HG03103 (cell line): ENCODE measurements at regions not wholly inside any gene's neighbourhood (a gene's known extent, or its start where the extent isn't known, plus 50 kb on each side); places are given as distances from the start of the nearest gene placed in this dataset.

Source experiments
- ATAC-seq: cut with Tn5 transposase; IDR thresholded peaks from one replicate; pipeline ENCODE4 v1.9.1; 2021; ENCODE audit warnings: low read depth; ENCODE audit not compliant: unreplicated experiment

GRCh38 chr10:121158988-121159579 lies 307.9 kb downstream of the WDR11 start:
- ATAC-seq, result no peak

DNA sequence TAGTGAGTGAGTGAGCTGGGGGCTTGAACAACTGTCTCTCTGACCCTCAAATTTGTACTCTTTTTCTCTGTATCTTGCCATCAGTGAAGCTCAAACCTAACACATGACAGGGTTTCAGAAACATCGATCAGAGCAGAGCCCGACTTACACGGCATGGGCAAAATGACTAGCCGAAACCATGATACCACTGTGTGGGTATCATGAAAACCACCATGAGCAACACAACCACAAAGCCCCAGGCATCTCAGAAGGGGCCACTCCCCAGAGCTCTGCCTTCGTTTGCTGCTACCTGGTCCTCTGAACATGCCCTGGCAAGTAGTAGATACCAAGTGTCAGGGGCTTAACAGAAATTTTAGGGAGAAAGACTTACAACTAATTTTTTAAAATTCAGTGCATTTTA lies 308.5 kb downstream of the WDR11 start:
- ATAC-seq, result no peak

- no peak for ATAC-seq
Measured at GRCh38 chr10:121165276-121165675, 314.1 kb downstream of the WDR11 start.

GRCh38 chr10:121167534-121168243 lies 316.5 kb downstream of the WDR11 start:
- no peak for ATAC-seq

DNA sequence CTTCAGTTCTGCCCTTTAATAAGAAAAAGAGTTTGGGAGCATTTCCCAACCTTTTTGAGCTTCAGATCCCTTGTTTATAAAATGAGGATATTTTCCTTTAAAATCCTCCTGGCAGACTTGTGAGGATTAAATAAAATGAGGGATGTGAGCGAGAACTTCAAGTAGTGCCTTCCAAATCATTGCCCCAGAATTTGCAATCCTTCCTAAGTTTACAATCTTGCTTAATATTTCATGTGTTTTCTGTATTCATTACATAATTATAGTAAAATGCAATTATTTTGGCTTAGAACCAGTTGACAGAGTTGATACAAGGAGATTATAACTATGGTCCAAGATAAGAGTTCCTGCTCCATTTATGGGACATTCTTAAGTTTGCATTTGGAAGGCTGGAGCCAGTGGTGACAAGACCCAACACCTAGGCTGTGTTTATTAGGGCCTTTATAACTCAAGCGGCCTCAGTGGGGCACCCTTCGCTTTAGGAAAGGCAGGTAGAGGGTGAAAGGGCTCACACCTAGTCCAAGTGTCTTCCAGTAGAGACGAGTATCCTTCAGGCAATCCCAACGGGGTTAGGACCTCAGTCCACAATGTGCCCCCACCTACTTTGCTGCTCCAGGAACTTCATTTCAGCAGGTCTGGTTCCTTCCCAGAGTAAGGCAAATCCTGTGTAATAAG lies 317.5 kb downstream of the WDR11 start:
- no peak for ATAC-seq

DNA sequence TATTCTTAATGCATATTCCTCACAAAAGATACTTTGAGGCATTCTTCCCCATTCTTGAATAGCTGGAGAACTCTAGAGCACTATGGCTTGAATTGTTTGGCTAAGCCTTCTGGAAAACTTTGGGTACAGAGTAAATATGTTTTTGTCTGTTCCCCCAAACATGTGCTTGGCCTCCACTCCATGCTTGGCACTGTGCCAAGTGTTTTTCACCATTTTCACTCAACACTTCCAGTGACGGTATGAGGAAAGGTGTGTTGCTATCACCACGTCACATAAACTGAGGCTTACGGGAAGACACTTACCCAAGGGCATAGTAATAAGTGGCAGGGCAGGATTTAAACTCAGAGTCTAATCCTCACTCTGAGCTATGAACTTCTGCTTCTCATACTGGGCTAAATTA lies 318.2 kb downstream of the WDR11 start:
- ATAC-seq, result no peak

- ATAC-seq, result no peak
Measured at GRCh38 chr10:121171825-121172787, 320.9 kb downstream of the WDR11 start.

DNA sequence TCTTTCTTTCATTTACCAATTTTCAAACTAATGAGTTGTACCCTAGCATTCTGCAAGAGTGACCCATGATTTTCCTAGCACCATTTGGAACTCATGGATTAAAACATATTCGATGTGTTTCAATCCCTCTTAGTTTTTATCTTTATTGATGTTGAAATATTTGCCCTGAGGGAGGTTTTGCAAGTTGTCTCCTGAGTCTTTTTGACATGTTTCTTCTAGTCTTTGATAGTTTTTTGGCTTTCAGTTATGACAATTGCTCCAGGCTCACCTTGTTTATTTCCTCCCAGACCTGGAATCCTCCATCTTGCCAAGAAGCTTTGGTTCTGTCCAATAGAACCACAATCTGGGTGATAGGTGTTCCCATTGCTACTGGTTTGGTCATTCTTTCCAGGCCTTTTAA lies 327.8 kb downstream of the WDR11 start:
- no peak for ATAC-seq

- no peak for ATAC-seq
Measured at GRCh38 chr10:121182219-121182618, 331.1 kb downstream of the WDR11 start.

DNA sequence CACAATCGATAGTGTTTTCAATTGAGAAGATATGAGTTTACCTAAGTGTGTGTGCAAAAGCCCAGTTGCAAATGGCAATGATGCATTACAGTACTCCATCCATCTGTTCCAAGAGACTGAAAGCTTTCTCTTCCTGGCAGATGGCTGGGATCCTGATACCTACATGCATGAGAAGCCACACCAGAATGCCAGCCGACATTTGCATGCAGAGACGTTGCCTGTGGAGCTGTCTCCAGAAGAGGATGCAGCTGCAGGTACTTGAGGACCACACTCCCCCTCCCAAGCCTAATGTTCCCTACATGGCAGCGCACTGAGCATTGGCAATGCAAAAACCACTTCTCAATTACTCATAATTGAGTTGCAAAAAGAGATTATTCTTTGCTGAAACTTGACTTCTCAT lies 332.1 kb downstream of the WDR11 start:
- no peak for ATAC-seq

DNA sequence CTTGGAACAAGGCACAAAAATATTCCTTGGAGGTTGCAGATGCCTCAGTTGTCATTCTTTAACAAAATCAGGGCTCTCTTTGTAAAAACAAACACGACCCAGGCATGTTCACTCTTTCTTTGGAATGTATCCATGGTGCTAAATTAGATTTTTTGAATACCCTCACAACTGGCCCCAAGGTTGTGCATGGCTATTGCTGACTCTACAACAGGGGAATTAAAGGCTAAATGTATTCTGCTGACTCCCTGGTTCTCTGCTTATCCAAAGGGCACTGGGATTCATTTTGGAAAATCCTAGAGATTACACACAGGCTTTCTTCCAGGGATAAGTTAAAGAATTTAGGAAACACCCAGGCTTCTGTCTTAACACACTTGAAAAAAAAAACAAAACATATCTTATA lies 332.5 kb downstream of the WDR11 start:
- no peak for ATAC-seq

DNA sequence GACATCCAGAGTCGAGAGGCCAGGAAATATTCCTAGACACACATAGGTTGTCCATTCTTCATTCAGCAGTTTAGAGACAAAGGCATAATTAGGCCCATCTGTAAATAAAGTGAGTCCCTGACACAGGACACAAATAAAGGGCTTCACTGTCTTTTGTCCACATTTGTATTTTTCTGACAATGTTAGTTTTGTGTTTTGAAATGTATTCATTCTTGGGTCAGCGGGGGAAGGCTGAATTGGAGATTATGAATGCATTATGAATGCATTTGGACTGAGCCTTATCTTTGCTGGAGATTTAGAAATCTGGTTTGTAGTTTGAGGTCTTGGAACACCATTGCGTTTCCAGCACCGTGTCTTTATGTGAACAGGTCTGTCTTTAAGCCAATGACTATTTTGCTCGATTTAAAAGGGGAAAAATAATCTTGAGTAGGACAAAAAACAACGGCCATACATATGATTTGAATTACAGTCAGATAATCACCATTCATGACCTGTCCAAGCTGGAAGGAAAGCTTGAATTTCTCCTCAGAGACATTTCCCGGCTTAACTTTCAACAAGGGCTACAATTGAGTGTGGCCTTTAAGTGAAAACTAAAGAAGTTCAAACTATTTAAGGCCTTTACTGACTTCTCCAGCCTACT lies 334.8 kb downstream of the WDR11 start:
- no peak for ATAC-seq

DNA sequence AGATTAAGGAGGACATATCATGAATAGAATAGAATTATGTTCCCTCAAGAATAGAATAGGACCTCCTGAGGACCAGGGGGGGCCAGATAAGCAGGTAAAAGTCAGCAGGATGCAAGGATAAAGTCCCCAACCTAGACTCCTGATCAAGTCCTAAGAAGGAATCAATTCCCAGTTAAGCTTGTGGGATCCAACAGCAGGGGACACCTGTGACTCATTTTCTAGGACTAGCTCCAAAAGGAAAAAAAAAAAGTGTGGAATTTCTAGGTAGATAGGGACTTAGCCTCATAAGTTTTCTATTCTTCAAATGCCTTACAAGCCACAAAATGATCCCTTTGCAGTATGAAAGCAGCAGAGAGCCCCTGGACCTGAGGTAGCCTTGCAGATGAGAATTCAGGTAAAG lies 336.2 kb downstream of the WDR11 start:
- no peak for ATAC-seq

GRCh38 chr10:121188005-121188404 lies 336.8 kb downstream of the WDR11 start:
- no peak for ATAC-seq

DNA sequence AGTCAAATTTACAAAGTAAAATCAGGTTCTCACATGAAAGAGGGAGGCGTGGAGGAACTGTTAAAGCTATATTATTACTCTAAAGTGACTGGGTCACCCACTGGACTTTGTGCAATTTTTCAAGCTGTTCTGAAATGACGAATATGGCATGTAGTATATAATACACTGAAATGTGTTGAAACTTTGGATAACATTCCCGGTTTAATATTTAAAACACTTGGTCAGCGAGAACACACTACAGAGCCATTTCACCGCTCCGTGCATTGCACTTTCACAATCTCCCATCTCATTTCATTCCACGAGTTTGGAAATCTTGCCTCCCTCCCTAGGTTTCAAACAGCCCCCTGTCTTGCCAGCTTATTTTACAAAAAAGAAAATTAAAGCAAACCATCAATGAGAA lies 337.9 kb downstream of the WDR11 start:
- ATAC-seq, result no peak

DNA sequence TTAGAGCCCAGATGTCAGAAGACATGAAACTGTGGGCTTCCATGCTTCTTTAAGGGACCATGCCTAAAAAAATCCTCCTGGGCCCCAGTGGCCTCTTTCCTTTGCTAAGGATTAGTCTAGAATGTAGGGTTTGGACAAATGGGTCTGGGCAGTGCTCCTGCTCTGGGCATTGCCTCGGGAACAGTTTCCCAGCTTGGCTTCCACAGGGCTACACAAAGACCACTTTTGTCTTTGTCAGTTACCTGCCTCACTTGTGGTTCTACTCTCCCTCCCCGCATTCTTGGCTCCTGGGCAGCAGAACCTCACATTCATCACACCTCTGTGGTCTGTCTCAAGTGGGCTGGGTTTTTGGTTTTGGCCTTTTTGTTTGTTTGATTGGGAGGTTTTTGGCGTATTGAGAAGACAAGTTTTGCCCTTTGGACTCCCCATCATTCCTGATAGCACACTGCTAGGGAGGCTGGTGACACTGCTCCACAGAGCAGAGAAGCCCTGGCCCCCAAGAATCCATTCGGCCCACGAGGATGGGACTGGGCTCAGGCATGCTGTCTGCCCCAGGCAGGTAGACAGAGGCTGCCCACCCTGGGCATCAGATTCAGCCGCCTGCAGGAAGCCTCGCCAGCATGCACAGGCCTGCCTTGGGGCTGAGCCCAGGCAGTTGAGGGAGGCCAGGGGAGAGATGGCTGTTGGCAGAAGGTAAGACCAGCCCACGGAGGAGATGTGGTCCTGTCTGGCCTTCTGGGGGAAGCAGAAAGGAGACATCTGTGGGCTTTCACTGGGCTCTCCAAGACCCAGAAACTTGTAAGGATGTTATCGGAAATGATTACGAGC lies 343.7 kb downstream of the WDR11 start:
- no peak for ATAC-seq

DNA sequence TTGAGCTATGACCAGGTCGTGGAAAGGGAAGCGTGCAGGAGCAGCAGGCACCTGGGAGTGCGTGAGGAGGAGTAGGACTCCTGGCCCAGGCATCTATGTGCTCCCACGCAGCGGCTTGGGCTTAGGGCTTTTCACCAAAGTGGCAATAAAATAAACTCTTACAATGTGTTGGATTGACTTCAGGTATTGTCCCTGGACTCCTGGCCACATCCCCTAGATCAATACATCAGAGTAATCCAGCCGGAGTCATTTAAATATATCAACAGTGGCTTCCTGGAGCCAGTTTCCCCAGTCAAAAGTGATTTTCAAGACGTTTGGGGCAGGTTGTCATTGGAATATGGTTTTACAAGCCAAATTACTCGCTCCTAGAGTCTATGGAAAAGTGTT lies 344.4 kb downstream of the WDR11 start:
- ATAC-seq, result no peak

DNA sequence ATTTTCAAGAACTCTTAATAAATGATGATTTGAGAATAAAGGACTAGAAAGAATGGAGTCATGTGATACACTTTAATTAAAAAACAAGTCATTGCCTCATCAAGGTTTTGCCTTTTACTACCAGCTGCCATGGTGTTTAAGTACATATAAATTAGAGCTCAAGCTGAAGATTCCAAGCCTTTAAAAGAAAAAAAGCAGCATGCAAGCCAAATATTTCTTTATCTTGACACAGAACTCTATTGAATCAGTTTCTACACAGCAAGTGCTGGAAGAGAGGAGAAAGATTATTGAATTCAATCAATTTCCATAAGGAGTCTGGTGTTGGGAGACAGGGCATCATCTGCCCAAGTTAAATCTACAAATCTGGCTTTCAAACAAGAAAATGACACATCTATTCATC lies 347.9 kb downstream of the WDR11 start:
- ATAC-seq, result no peak

DNA sequence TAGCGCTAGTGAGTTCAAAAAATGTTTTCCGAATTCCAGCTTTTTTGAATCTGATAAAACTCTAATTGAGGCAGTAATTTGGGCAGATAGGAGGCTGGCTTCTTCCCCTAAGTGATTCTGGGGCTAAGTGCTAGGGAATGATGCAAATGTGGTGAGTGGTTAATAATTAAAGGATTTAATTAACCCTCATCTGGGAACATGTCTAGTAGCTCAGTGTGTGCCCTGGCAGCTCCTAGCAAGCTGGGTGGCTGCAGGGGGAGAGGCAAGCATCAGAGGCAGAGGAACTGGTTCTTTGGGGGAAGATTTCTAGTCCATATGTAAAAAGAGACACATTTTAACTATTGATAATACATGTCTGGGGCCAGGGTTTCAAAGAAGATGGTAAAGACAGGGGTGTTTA lies 354.5 kb downstream of the WDR11 start:
- no peak for ATAC-seq

GRCh38 chr10:121211446-121211845 lies 360.3 kb downstream of the WDR11 start:
- no peak for ATAC-seq
